ENCODE measurements at regions not wholly inside any gene's neighbourhood (a gene's known extent, or its start where the extent isn't known, plus 50 kb on each side); places are given as distances from the start of the nearest gene placed in this dataset.
"Not testable (repeated sequence)": the region's sequence is repeated elsewhere in the genome, so short reads cannot be mapped to it uniquely, and the experiment has no call there.

DNA sequence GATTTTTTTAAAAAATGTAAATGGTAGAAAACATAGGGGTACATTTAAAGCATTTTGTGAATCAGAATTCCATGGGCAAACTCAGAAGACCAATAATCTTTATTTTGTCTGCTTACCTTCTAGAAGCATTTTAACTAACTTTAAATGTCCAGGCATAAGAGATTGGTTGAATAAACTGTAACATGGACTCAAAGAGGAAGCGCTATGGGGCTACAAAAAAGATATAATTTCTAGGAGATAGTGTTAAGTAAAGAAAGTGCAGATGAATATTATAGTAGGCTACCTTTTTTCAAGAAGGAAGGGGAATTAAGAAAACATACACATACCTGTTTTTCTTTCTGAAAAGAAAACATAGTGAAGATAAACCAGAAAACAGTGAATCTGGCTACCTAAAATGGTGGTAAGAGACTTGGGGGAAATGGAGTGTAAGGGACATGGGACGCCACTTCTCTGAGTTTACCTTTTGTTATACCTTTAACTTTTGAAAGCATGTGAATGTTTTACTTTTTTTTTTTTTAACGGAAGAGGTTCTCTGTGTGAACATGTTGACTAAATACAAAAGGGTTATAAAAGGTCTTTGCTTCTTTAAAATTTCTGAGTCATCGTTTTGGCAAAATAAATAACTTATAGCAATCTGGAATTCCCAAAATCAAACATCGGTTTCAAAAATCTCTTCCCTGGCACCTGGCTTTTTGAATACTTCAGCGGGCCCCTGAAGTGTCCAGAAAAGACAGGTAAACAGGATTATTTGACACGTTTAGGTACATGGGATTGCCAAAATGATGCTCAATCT is 133.4 kb downstream of the OR2B2 start:
- no peak for TF ChIP-seq JUND (IDR thresholded peaks at IDR 0.05; ENCODE audit: low read depth)
- in situ Hi-C loops (cut with HindIII; ENCODE audit: low pct_unique_long_range_greater_than_20kb, low sequenced_read_pairs), result no loop called here
- DNase-seq (ENCODE audit: low read depth in 1 of 2, low spot score in 1 of 2), result no peak

- TF ChIP-seq JUND (IDR thresholded peaks at IDR 0.05; ENCODE audit: low read depth), result no peak
- in situ Hi-C loops (cut with HindIII; ENCODE audit: low pct_unique_long_range_greater_than_20kb, low sequenced_read_pairs), result no loop called here
Measured at GRCh38 chr6:27777614-27778355, 134.4 kb downstream of the OR2B2 start.

DNA sequence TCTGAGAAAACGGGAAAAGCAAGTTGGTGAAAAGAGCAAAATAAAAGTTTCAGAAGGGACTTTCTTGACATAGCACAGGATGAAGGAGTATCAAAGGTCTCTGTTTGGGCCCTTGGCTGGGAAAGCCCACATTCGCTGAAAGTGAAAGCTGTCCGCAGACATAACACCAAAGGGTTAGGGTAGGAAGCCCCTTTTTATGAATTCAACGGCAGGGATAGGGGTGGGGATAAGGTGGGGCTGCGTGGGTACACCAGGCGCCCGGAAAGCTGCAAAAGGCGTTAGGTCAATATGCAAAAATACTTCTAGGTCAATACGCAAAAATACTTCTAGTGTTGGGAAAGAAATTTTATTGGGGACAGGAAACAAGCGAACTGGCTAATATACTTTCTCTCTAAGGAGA is 135.1 kb downstream of the OR2B2 start:
- no peak for TF ChIP-seq JUND (IDR thresholded peaks at IDR 0.05; ENCODE audit: low read depth)
- in situ Hi-C loops (cut with HindIII; ENCODE audit: low pct_unique_long_range_greater_than_20kb, low sequenced_read_pairs), result no loop called here
- DNase-seq (ENCODE audit: low read depth in 1 of 2, low spot score in 1 of 2), result no peak

More at GRCh38 chr6:27777614-27778355, 134.4 kb downstream of the OR2B2 start:
- no peak for DNase-seq (ENCODE audit: low read depth in 1 of 2, low spot score in 1 of 2)

GRCh38 chr6:27776504-27776903 is 135.7 kb downstream of the OR2B2 start:
- in situ Hi-C loops (cut with HindIII; ENCODE audit: low pct_unique_long_range_greater_than_20kb, low sequenced_read_pairs), result no loop called here

DNA sequence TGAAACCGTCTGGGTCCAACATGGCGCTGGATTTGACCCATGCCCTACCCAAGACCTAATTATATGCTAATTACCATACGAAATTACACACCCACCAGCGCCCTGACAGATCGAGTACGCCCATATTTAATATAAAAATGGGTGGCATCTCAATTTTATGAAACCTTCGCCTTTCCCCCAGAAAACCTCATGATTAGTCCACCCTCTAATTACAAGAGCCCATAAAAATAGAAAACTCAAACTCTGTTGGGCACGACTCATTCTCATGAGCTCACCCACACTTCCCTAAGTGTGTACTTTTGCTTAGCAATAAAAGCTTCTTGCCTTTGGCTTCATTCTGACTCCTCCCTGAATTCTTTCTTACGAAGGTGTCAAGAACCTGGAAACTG is 136.4 kb downstream of the OR2B2 start:
- no peak for TF ChIP-seq JUND (IDR thresholded peaks at IDR 0.05; ENCODE audit: low read depth)
- DNase-seq (ENCODE audit: low read depth in 1 of 2, low spot score in 1 of 2), result no peak
- in situ Hi-C loops (cut with HindIII; ENCODE audit: low pct_unique_long_range_greater_than_20kb, low sequenced_read_pairs), result no loop called here

More at GRCh38 chr6:27776504-27776903, 135.7 kb downstream of the OR2B2 start:
- no peak for DNase-seq (ENCODE audit: low read depth in 1 of 2, low spot score in 1 of 2)
- TF ChIP-seq JUND (IDR thresholded peaks at IDR 0.05; ENCODE audit: low read depth), result no peak

- DNase-seq (ENCODE audit: low read depth in 1 of 2, low spot score in 1 of 2); in situ Hi-C loops (cut with HindIII; ENCODE audit: low pct_unique_long_range_greater_than_20kb, low sequenced_read_pairs): not testable (repeated sequence)
Measured at GRCh38 chr6:27775138-27775795, 136.9 kb downstream of the OR2B2 start.

DNA sequence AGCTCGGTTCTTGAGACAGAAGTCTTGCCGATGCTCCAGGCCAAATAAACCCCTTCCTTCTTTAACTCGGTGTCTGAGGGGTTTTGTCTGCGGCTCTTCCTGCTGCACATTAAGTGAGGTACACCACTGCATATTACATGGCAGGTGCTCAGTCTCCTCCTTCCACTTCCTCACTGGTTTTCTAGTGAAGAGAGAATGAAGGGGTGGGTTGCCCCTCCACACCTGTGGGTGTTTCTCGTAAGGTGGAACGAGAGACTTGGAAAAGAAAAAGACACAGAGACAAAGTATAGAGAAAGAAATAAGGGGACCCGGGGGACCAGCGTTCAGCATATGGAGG is 138.0 kb downstream of the OR2B2 start:
- DNase-seq (ENCODE audit: low read depth in 1 of 2, low spot score in 1 of 2); in situ Hi-C loops (cut with HindIII; ENCODE audit: low pct_unique_long_range_greater_than_20kb, low sequenced_read_pairs): not testable (repeated sequence)

- DNase-seq (ENCODE audit: low read depth in 1 of 2, low spot score in 1 of 2); in situ Hi-C loops (cut with HindIII; ENCODE audit: low pct_unique_long_range_greater_than_20kb, low sequenced_read_pairs): not testable (repeated sequence)
Measured at GRCh38 chr6:27773542-27774263, 138.5 kb downstream of the OR2B2 start.

DNA sequence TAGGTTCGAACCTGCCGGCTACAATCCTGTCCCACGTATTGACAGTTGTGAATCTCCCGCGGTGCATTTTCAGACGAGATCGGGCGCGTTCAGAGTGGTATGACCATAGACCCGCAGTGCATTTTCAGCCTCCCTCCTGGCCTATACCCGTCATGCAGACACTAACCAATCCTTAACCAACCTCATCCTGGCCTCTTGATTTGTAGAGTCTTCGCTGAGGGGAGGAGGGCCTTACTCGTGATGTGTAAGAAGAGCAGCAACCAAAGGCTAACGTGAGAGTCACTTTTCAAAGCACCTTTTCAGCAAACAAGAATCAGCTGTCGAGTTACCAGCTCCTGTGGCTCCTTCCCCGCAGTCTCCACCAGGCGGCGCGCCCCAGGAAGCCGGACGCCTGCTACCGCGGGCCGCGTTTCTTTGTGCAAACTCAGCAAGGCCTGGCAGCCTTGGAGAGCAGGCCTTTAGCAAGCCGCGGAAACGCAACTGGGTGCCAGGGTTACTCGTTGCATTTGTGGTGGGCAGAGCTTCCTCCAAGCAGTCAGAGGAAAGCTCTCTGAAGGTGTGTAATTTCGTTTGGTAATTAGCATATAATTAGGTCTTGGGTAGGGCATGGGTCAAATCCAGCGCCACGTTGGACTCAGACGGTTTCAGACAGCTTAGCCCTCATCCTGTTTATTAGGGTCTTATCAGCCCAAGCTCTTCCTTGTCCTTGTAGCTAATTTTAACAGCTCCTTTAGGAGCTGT is 139.8 kb downstream of the OR2B2 start:
- in situ Hi-C loops (cut with HindIII; ENCODE audit: low pct_unique_long_range_greater_than_20kb, low sequenced_read_pairs), result no loop called here
- TF ChIP-seq JUND (IDR thresholded peaks at IDR 0.05; ENCODE audit: low read depth), result no peak
- DNase-seq (ENCODE audit: low read depth in 1 of 2, low spot score in 1 of 2), result peak; percentile 68 to 91

GRCh38 chr6:27771235-27771634 is 141.0 kb downstream of the OR2B2 start:
- in situ Hi-C loops (cut with HindIII; ENCODE audit: low pct_unique_long_range_greater_than_20kb, low sequenced_read_pairs), result no loop called here
- TF ChIP-seq JUND (IDR thresholded peaks at IDR 0.05; ENCODE audit: low read depth), result no peak
- no peak for DNase-seq (ENCODE audit: low read depth in 1 of 2, low spot score in 1 of 2)

DNA sequence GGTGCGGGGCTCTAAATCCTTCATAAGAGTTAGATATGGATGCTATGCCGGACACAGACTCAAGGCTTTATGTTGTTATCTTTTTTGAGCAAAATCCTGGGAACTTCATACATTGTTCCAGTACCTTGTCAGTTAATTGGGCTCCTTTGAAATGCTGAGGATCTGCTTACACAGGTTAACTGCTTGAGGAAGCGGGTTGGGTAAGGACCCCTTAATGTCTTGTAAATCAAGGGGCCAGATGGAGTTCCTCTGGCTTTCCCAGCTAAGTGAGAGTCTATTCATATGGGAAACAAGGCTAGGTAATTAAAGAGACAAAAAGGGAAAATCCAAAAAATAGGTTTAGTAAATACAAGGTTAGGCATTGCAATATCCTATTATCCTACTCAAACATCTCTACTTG is 141.5 kb downstream of the OR2B2 start:
- in situ Hi-C loops (cut with HindIII; ENCODE audit: low pct_unique_long_range_greater_than_20kb, low sequenced_read_pairs), result no loop called here
- TF ChIP-seq JUND (IDR thresholded peaks at IDR 0.05; ENCODE audit: low read depth), result no peak
- no peak for DNase-seq (ENCODE audit: low read depth in 1 of 2, low spot score in 1 of 2)

GRCh38 chr6:27768556-27768955 is 143.6 kb downstream of the OR2B2 start:
- TF ChIP-seq JUND (IDR thresholded peaks at IDR 0.05; ENCODE audit: low read depth), result no peak
- in situ Hi-C loops (cut with HindIII; ENCODE audit: low pct_unique_long_range_greater_than_20kb, low sequenced_read_pairs), result no loop called here
- DNase-seq (ENCODE audit: low read depth in 1 of 2, low spot score in 1 of 2), result no peak
